Astrocyte of the cerebellum (primary cell): ENCODE measurements at regions not wholly inside any gene's neighbourhood (a gene's known extent, or its start where the extent isn't known, plus 50 kb on each side); places are given as distances from the start of the nearest gene placed in this dataset.

Experiments
- DNase-seq: peaks from one replicate; pipeline ENCODE4 v3.0.0-alpha.2; 2011; ENCODE audit warnings: low read depth
- H3K4me3 ChIP-seq: 2 replicates; pipeline ENCODE4 v1.5.1; 2011; ENCODE audit warnings: mild to moderate bottlenecking, low read depth, low read length, moderate library complexity
- in situ Hi-C: cut with HindIII; loops from 2 replicates; pipeline ENCODE4 v1.10.0; 2017; ENCODE audit warnings: low sequenced_read_pairs
- TF ChIP-seq, protein P1 (sequence below): IDR thresholded peaks from 2 replicates; pipeline ENCODE4 v1.5.1; 2012; ENCODE audit warnings: low read length, low read depth, moderate library complexity, mild to moderate bottlenecking; ENCODE audit errors: missing control alignments

GRCh38 chr18:24853076-24853475 is 392.6 kb downstream of the HRH4 start:
- in situ Hi-C loops, result no loop called here
- no peak overlapping the region for H3K4me3 ChIP-seq
- no peak for DNase-seq
- TF ChIP-seq, protein P1, sequence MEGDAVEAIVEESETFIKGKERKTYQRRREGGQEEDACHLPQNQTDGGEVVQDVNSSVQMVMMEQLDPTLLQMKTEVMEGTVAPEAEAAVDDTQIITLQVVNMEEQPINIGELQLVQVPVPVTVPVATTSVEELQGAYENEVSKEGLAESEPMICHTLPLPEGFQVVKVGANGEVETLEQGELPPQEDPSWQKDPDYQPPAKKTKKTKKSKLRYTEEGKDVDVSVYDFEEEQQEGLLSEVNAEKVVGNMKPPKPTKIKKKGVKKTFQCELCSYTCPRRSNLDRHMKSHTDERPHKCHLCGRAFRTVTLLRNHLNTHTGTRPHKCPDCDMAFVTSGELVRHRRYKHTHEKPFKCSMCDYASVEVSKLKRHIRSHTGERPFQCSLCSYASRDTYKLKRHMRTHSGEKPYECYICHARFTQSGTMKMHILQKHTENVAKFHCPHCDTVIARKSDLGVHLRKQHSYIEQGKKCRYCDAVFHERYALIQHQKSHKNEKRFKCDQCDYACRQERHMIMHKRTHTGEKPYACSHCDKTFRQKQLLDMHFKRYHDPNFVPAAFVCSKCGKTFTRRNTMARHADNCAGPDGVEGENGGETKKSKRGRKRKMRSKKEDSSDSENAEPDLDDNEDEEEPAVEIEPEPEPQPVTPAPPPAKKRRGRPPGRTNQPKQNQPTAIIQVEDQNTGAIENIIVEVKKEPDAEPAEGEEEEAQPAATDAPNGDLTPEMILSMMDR, result no peak

DNA sequence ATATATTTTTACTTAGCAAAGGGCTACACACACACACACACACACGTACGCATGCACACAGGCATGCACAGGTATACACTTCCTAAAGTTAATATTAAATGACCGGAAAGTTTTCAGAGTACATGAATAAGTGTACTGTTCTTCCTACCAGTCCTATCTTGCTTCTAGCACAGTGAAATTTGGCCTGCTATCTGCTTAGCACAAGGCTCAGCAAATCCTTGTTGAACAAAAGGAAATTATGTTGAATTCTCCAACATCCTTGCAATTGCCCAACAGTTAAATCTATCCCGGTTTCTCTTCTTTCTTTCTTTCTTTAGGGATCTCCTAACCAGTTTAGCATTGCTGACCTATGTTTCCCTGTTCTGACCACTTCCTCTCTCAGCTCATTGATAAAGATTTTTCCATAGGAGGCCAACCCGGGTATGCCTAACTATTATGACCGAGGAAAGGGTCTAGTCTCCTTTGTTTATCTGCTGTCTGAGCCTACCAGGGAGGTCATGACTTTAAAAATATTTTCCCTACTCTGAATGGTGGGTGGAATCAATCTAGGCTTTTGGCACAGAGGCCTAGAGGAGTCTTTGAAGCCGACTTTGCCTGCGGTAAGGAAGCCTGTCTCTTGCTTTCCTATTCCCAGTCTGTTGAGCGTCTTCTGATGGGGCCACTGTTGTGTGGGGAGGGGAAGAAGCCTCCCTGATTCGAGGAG is 400.7 kb downstream of the HRH4 start:
- TF ChIP-seq, protein P1, result no peak
- no peak overlapping the region for H3K4me3 ChIP-seq
- in situ Hi-C loops, result no loop called here
- DNase-seq, result no peak

DNA sequence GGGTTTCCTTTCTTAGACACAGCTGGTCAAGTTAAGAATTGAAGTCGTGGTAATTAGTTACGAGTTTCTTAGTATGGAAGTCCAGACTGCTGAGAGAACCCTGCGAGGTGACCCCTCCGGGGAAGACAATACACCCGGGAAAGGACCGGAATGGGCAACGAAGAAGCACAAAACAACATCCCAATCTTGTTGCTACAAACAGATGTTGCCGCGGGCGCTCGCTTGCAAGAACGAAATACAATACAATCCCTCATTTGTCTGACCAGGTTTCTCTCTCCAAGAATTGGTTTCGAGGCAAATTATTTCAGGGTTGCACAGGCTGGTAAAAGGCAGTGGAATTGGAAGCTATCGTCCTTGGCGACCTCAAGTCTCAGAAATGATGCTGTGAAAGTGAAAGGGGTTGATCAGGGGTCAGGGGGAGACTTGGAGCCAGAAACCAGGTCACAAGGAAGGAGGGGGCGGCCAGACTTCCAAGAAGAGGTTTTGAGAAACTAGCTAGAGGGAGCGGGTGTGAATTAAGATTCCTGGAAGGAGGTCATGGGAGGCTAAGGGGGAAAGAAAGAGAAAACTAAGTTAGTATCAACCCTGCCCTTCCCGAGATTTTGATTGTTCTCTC is 401.9 kb downstream of the HRH4 start:
- TF ChIP-seq, protein P1, result no peak
- in situ Hi-C loops, result no loop called here
- no peak for DNase-seq
- peak overlapping the region; percentile 12 for H3K4me3 ChIP-seq

GRCh38 chr18:24868311-24868710 is 407.9 kb downstream of the HRH4 start:
- no peak overlapping the region for H3K4me3 ChIP-seq
- in situ Hi-C loops, result no loop called here
- TF ChIP-seq, protein P1, result no peak
- no peak for DNase-seq

DNA sequence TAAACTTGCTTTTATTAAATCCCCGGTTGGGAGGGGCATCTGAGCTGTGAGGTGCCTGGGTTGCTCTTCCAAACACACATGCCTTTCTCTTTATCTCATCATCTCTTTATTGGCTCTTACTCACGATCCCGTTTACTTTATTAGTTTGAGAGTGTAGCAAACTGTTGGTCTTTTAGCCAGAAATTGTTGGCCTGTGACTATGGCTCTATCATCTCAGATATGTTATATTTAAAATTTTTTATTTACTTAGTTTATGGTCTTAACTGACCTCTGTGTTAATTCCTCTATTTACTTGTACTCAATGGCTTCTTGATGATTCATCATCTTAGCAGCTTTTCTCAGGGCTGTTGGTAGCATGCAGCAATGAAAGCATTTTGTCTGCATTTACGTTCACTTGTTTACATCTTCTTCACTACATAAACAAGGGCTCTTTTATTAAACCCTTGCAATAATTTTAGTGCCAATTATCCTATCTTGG is 408.4 kb downstream of the HRH4 start:
- no peak overlapping the region for H3K4me3 ChIP-seq
- TF ChIP-seq, protein P1, result no peak
- DNase-seq, result no peak
- in situ Hi-C loops, result no loop called here

GRCh38 chr18:24869285-24869684 is 408.8 kb downstream of the HRH4 start:
- no peak for DNase-seq
- in situ Hi-C loops, result no loop called here
- TF ChIP-seq, protein P1, result no peak
- no peak overlapping the region for H3K4me3 ChIP-seq
